ENCODE measurements at regions not wholly inside any gene's neighbourhood (a gene's known extent, or its start where the extent isn't known, plus 50 kb on each side); places are given as distances from the start of the nearest gene placed in this dataset.

DNA sequence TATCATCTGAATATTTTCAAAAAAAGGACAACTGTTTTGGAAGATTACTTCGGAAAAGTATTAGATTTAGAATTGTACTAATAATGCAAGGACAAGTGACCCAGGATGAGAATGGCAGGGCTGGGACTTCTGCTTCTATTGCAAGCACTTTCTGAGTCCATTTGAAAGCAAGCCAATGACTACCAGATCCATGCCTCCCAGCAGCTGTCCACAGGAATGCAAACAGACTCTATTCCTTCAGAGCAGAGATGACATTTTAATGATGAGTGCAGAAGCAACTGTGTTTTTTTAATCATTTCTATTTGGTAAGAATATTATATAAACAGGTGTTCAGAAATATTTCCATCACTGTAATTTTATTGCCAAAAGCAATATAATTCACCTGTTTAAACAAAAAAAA, 456.7 kb downstream of the SOX11 start:
- no peak for TF ChIP-seq POLR2A (IDR thresholded peaks at IDR 0.05)
- TF ChIP-seq, protein P1, sequence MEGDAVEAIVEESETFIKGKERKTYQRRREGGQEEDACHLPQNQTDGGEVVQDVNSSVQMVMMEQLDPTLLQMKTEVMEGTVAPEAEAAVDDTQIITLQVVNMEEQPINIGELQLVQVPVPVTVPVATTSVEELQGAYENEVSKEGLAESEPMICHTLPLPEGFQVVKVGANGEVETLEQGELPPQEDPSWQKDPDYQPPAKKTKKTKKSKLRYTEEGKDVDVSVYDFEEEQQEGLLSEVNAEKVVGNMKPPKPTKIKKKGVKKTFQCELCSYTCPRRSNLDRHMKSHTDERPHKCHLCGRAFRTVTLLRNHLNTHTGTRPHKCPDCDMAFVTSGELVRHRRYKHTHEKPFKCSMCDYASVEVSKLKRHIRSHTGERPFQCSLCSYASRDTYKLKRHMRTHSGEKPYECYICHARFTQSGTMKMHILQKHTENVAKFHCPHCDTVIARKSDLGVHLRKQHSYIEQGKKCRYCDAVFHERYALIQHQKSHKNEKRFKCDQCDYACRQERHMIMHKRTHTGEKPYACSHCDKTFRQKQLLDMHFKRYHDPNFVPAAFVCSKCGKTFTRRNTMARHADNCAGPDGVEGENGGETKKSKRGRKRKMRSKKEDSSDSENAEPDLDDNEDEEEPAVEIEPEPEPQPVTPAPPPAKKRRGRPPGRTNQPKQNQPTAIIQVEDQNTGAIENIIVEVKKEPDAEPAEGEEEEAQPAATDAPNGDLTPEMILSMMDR (IDR thresholded peaks at IDR 0.05 in 4 of 5, conservative IDR thresholded peaks at IDR 0.05 in 1 of 5) = no peak

Data from gastrocnemius medialis (tissue), 4 donors.